ENCODE measurements at regions not wholly inside any gene's neighbourhood (a gene's known extent, or its start where the extent isn't known, plus 50 kb on each side); places are given as distances from the start of the nearest gene placed in this dataset.

DNA sequence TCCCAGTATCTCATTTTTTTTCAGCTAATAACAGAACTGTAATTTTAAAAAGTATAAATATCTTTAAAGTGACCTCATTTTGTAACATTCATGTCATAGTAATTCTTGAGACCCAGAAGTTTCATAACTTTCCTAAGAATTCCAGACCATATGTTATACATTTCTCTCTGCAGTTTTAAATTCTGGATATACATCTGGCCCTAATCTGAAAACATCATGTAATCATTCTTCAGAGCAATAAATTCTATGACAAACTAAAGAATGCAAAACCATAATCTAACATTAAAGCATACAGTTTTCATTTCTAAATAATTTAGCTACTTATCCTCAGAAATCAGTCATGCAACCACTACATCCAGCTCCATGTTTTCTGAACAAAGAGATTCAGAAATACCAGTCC, 198.3 kb upstream of the SLC35G4 start (continued):
- TF ChIP-seq YY1 (IDR thresholded peaks at IDR 0.05): no peak
- no peak for TF ChIP-seq FOXA1 (IDR thresholded peaks at IDR 0.05)

DNA sequence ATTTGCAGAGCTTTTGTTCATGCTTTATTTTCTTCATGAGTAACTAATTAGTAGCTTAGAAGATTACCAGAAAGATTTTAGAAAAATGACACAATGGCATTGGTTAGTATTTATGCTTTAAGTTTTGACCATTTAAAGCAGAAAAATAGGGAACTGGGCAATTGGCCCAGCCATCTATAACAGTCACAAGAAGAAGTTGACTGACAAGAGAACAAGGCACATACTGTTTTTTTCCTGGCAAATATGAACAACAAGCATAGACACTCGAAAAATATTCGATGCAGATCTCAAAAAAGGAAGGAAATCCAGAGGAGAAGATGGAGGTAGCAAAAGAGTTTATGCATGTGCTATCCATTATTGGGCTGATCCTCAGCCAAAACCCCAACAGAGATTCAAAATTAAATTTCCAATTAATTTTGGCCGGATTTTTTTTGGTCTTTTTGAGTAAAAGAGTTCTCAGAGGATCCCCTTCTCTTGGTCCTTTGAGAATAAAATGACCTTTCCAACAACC, 200.8 kb upstream of the SLC35G4 start:
- H3K9me3 ChIP-seq (ENCODE audit: control insufficient read depth in 4 of 4, low read length in 3 of 4): no peaks in the 10 kb centered on the region
- H3K36me3 ChIP-seq (ENCODE audit: control insufficient read depth in 4 of 4, insufficient read depth in 3 of 4, low read depth in 1 of 4, low read length in 3 of 4): no peaks in the 10 kb centered on the region
- no peaks in the 10 kb centered on the region for H3K4me1 ChIP-seq (ENCODE audit: control insufficient read depth in 4 of 4, insufficient read depth in 4 of 4, low read length in 3 of 4)
- 59% methylated on average over 3 of the region's 3 CpGs for WGBS
- H3K27ac ChIP-seq (ENCODE audit: low read depth in 1 of 2, low read length in 2 of 2): no peak overlapping the region
- H3K27me3 ChIP-seq (ENCODE audit: control insufficient read depth in 4 of 4, insufficient read depth in 4 of 4, low read length in 3 of 4): no peaks in the 10 kb centered on the region
- no peak for DNase-seq (ENCODE audit: low spot score)
- H3K4me3 ChIP-seq (ENCODE audit: low read depth in 1 of 3, low read length in 3 of 3): no peak overlapping the region
- no peak overlapping the region for H3K9ac ChIP-seq (ENCODE audit: low read depth in 1 of 2, low read length in 2 of 2)
- no peak for TF ChIP-seq NR2F2 (IDR thresholded peaks at IDR 0.05)
- no peak for TF ChIP-seq CTCF (IDR thresholded peaks at IDR 0.05; ENCODE audit: low read depth, low read length, missing input control)
- no peak for TF ChIP-seq FOXA2 (IDR thresholded peaks at IDR 0.05)
- TF ChIP-seq, protein P1, sequence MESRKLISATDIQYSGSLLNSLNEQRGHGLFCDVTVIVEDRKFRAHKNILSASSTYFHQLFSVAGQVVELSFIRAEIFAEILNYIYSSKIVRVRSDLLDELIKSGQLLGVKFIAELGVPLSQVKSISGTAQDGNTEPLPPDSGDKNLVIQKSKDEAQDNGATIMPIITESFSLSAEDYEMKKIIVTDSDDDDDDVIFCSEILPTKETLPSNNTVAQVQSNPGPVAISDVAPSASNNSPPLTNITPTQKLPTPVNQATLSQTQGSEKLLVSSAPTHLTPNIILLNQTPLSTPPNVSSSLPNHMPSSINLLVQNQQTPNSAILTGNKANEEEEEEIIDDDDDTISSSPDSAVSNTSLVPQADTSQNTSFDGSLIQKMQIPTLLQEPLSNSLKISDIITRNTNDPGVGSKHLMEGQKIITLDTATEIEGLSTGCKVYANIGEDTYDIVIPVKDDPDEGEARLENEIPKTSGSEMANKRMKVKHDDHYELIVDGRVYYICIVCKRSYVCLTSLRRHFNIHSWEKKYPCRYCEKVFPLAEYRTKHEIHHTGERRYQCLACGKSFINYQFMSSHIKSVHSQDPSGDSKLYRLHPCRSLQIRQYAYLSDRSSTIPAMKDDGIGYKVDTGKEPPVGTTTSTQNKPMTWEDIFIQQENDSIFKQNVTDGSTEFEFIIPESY (IDR thresholded peaks at IDR 0.05): no peak
- no peak for TF ChIP-seq HNF4G (IDR thresholded peaks at IDR 0.05)
- TF ChIP-seq FOXA1 (IDR thresholded peaks at IDR 0.05): no peak
- no peak for TF ChIP-seq ATF3 (IDR thresholded peaks at IDR 0.05)
- no peak for TF ChIP-seq YY1 (IDR thresholded peaks at IDR 0.05)
- TF ChIP-seq, protein P2, sequence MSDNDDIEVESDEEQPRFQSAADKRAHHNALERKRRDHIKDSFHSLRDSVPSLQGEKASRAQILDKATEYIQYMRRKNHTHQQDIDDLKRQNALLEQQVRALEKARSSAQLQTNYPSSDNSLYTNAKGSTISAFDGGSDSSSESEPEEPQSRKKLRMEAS (IDR thresholded peaks at IDR 0.05): no peak
- no peak for TF ChIP-seq EGR1 (IDR thresholded peaks at IDR 0.05; ENCODE audit: low read depth in 2 of 2)
- no peak for TF ChIP-seq GABPA (IDR thresholded peaks at IDR 0.05 in 1 of 2, conservative IDR thresholded peaks at IDR 0.05 in 1 of 2)
- no peak for TF ChIP-seq RAD21 (IDR thresholded peaks at IDR 0.05)
- TF ChIP-seq SP1 (IDR thresholded peaks at IDR 0.05): no peak
- TF ChIP-seq REST (IDR thresholded peaks at IDR 0.05): no peak
- no peak for TF ChIP-seq JUND (IDR thresholded peaks at IDR 0.05)

All from liver (tissue), 8 donors.